ENCODE measurements at regions not wholly inside any gene's neighbourhood (a gene's known extent, or its start where the extent isn't known, plus 50 kb on each side); places are given as distances from the start of the nearest gene placed in this dataset.

DNA sequence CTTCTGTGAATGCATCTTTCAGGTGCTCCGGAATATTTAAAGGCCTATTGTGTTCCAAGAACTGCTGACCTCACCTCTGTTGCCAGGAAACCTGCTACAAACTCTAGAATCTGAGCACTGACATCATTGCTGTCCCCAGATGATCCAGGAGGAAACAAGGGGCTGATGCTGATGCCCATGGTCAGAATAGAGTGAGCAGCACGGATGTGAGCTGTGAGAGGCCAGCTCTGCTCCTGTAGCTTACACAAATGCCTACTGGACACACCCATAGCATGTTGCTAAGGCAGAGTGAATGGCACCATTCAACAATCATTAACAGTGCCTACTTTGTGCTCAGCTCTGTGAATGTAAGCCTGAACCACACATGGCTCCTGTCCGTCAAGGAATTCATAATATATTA is 276.7 kb upstream of the API5 start:
- TF ChIP-seq, protein P1, sequence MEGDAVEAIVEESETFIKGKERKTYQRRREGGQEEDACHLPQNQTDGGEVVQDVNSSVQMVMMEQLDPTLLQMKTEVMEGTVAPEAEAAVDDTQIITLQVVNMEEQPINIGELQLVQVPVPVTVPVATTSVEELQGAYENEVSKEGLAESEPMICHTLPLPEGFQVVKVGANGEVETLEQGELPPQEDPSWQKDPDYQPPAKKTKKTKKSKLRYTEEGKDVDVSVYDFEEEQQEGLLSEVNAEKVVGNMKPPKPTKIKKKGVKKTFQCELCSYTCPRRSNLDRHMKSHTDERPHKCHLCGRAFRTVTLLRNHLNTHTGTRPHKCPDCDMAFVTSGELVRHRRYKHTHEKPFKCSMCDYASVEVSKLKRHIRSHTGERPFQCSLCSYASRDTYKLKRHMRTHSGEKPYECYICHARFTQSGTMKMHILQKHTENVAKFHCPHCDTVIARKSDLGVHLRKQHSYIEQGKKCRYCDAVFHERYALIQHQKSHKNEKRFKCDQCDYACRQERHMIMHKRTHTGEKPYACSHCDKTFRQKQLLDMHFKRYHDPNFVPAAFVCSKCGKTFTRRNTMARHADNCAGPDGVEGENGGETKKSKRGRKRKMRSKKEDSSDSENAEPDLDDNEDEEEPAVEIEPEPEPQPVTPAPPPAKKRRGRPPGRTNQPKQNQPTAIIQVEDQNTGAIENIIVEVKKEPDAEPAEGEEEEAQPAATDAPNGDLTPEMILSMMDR (IDR thresholded peaks at IDR 0.05), result no peak
- no peak for TF ChIP-seq POLR2A (IDR thresholded peaks at IDR 0.05)

Measured in Peyer's patch (tissue), 4 donors.